GM10248 (cell line): ENCODE measurements at regions not wholly inside any gene's neighbourhood (a gene's known extent, or its start where the extent isn't known, plus 50 kb on each side); places are given as distances from the start of the nearest gene placed in this dataset.
"Not testable (repeated sequence)": the region's sequence is repeated elsewhere in the genome, so short reads cannot be mapped to it uniquely, and the experiment has no call there.

Experiments
- CTCF ChIA-PET: fragments of 300-600 bp; sonication (Branson Sonifier 250); formaldehyde crosslinking; extraction: SDS; loops from one replicate; lab custom pipeline; 2021; ENCODE audit warnings: antibody characterized with exemption; lab: Yijun Ruan, JAX
- POLR2A ChIA-PET: fragments of 350-650 bp; sonication (Branson Sonifier 250); formaldehyde crosslinking; extraction: SDS; loops from one replicate; lab custom pipeline; 2020; ENCODE audit warnings: antibody characterized with exemption; lab: Yijun Ruan, JAX
- DNase-seq: peaks from one replicate; pipeline ENCODE4 v3.0.0; 2012; ENCODE audit errors: extremely low spot score
- CTCF ChIP-seq: IDR thresholded peaks from 2 replicates; pipeline ENCODE4 v1.5.1; 2012; ENCODE audit warnings: mild to moderate bottlenecking, low read depth; ENCODE audit errors: extremely low read depth, missing control alignments, control extremely low read depth

GRCh38 chr2:236352761-236353593, 88.8 kb upstream of the ASB18 start:
- ChIA-PET POLR2A (no interaction called here), CTCF (interaction anchor here (0.8 to 2.8 kb wide), 21 partner anchors 10 to 1219 kb away, joined by 3 to 18 read pairs (median 3); partner anchors contain the start of gene ACKR3)
- peak; percentile 53 for DNase-seq
- TF ChIP-seq CTCF = peak; percentile 73

GRCh38 chr2:236353594-236353942, 89.4 kb upstream of the ASB18 start:
- TF ChIP-seq CTCF = no peak
- CTCF ChIA-PET = interaction anchor here (0.8 to 2.8 kb wide), 19 partner anchors 10 to 1218 kb away, joined by 3 to 18 read pairs (median 3); partner anchors contain the start of gene ACKR3
- POLR2A ChIA-PET = no interaction called here
- DNase-seq = no peak

GRCh38 chr2:236354056-236354940, 90.1 kb upstream of the ASB18 start:
- no peak for DNase-seq
- CTCF ChIA-PET = interaction anchor here (0.8 to 2.8 kb wide), 16 partner anchors 11 to 1218 kb away, joined by 3 to 18 read pairs (median 3); partner anchors contain the start of gene ACKR3
- POLR2A ChIA-PET = no interaction called here
- no peak for TF ChIP-seq CTCF

- no peak for DNase-seq
- POLR2A ChIA-PET = no interaction called here
- TF ChIP-seq CTCF = no peak
- CTCF ChIA-PET = interaction anchor here (1.5 to 1.8 kb wide), 4 partner anchors 158 to 708 kb away, joined by 3 to 4 read pairs (median 3); no protein-coding TSS in a partner anchor
Observed at GRCh38 chr2:236354973-236355595, 90.9 kb upstream of the ASB18 start.

- no peak for DNase-seq
- no peak for TF ChIP-seq CTCF
- POLR2A ChIA-PET = no interaction called here
- CTCF ChIA-PET = interaction anchor here (1.8 kb wide), 1 partner anchor 157 kb away, joined by 4 read pairs; no protein-coding TSS in a partner anchor
Observed at GRCh38 chr2:236355911-236356310, 91.7 kb upstream of the ASB18 start.

GRCh38 chr2:236356321-236356720, 92.1 kb upstream of the ASB18 start:
- DNase-seq, POLR2A ChIA-PET: not testable (repeated sequence)
- CTCF ChIA-PET = interaction anchor here (1.8 kb wide), 1 partner anchor 156 kb away, joined by 4 read pairs; no protein-coding TSS in a partner anchor

- POLR2A ChIA-PET, DNase-seq, CTCF ChIA-PET: not testable (repeated sequence)
Observed at GRCh38 chr2:236358482-236358881, 94.3 kb upstream of the ASB18 start.
